BE2C (cell line): ENCODE measurements at regions not wholly inside any gene's neighbourhood (a gene's known extent, or its start where the extent isn't known, plus 50 kb on each side); places are given as distances from the start of the nearest gene placed in this dataset.

Source experiments
- DNase-seq: peaks from one replicate; pipeline ENCODE4 v3.0.0-alpha.2; 2020
- H3K27me3 ChIP-seq: fragments of 250-450 bp; sonication (Bioruptor Pico); 2 replicates; pipeline ENCODE4 v1.5.1; 2020; ENCODE audit warnings: mild to moderate bottlenecking
- H3K36me3 ChIP-seq: fragments of 250-450 bp; sonication (Bioruptor Pico); 2 replicates; pipeline ENCODE4 v1.5.1; 2020; ENCODE audit warnings: mild to moderate bottlenecking
- H3K4me1 ChIP-seq: fragments of 250-450 bp; sonication (Bioruptor Pico); 2 replicates; pipeline ENCODE4 v1.5.1; 2020
- H3K4me3 ChIP-seq: 2 replicates; pipeline ENCODE4 v1.5.1; 2011; ENCODE audit warnings: low read depth, low read length
- H3K9me3 ChIP-seq: fragments of 250-450 bp; sonication (Bioruptor Pico); 2 replicates; pipeline ENCODE4 v1.5.1; 2020
- CTCF ChIP-seq: IDR thresholded peaks from 2 replicates; pipeline ENCODE4 v1.5.1; 2012; ENCODE audit warnings: mild to moderate bottlenecking, low read depth, low read length

DNA sequence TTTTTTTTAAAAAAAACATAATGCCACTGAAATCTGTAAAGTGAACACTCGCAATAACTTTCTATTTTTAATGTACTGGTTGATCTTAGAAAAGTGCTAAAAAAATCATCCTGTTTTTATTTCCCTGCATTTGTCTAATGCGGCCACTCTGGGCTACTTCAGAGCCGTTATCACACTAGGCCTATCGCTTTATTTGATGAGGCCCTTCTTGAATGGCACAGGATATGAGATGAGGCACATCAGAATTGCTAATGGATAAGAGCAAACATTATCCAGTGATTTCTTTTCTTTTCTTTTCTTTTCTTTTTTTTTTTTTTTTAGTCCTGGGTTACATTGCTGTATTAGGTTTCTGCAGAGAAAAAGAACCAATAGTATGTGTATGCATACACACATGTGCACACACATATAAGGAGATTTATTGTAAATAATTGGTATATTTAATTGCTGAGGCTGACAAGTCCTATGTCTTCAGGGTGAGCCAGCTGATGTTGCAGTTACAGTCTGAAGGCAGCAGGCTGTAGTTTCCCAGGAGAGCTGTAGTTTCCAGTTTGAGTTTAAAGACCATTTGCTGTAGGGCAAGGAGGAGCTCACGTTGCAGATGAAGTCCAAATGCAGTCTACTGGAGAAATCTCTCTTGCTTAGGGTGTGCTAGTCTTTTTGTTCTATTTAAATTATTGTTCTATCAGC, 391.7 kb downstream of the MED10 start:
- Histone ChIP-seq H3K36me3 (no peaks in the 10 kb centered on the region), H3K27me3 (no peaks in the 10 kb centered on the region), H3K9me3 (no peaks in the 10 kb centered on the region), H3K4me1 (no peaks in the 10 kb centered on the region), H3K4me3 (no peak overlapping the region)
- DNase-seq, result no peak
- no peak for TF ChIP-seq CTCF

GRCh38 chr5:5985332-5985731, 393.0 kb downstream of the MED10 start:
- H3K27me3 ChIP-seq, result no peaks in the 10 kb centered on the region
- no peaks in the 10 kb centered on the region for H3K36me3 ChIP-seq
- no peaks in the 10 kb centered on the region for H3K4me1 ChIP-seq
- no peak for TF ChIP-seq CTCF
- no peak for DNase-seq
- H3K9me3 ChIP-seq, result no peaks in the 10 kb centered on the region
- no peak overlapping the region for H3K4me3 ChIP-seq

DNA sequence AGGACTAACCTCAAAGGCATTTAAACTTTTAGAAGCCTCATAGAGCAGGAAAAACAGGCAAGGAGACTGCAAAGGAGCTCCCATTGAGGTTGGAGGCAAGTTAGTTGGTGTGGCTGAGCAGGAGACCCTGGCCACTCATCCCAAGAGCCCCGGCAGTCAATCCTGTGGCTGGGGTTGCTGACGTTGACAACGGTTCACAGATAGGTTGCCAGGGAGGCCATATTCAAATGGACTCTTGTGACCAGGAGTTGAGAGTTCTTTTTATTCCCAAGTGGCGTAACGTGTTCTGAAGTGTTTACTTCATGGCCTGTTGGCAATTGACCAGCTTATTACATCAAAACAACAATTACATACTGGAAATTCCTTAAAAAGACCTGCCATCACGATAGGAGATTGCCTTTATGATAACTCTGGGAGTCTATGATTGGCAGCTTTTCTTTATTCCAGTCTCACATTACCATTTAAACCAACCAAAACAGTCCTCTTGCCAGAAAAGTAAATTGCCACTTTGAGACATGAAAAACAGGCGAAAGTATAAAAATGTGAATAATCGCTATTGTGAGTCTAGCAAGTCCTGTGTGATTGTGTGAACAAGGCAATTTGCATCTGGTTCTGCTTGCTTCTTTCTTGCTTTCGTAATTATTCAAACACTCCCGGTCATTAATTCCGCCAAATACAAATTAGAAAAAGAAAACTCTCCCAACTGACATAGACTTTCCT, 394.9 kb downstream of the MED10 start:
- Histone ChIP-seq H3K36me3 (no peaks in the 10 kb centered on the region), H3K4me1 (peaks cover 10% of the 10 kb centered on the region), H3K27me3 (no peaks in the 10 kb centered on the region), H3K9me3 (no peaks in the 10 kb centered on the region), H3K4me3 (no peak overlapping the region)
- DNase-seq, result no peak
- no peak for TF ChIP-seq CTCF

DNA sequence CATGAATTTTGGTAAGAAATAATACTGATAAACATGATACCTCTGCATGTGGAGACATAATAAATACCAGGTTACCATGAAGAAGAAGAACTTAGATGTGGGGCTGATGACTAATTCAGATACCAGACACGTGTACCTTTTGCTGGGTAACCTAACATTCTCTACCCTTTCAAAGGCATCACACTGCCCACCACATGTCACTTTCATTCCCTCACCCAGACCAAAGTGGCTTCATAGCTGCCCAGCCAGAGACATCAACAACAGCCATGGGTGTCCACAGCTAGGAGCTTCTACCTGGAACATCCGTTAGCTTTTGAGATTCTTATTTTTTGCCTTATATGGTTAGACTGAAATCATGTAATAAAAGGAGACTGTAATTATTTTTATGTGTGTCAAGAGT, 396.8 kb downstream of the MED10 start:
- no peak for DNase-seq
- no peak overlapping the region for H3K4me3 ChIP-seq
- no peaks in the 10 kb centered on the region for H3K36me3 ChIP-seq
- H3K27me3 ChIP-seq, result no peaks in the 10 kb centered on the region
- no peaks in the 10 kb centered on the region for H3K9me3 ChIP-seq
- H3K4me1 ChIP-seq, result peaks cover 10% of the 10 kb centered on the region
- TF ChIP-seq CTCF, result no peak

DNA sequence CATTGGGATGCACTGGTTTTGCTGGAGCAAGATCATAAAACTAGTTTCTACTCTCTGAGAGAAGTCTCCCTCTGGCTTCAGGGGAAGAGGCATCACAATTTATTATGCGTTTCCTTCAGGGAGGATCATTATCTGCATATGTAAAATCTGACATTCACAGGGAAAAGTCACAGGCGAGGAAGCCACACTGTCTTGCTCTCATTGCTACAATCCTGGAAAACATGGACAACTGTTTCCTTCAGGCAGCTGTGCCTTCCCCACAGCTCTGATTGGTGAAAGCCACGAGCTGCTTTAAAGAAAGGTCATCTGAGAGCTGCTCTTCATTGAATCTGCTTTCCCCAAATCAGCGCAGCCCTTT, 397.8 kb downstream of the MED10 start:
- TF ChIP-seq CTCF, result no peak
- peaks cover 10% of the 10 kb centered on the region for H3K4me1 ChIP-seq

More for the DNA sequence above, 397.8 kb downstream of the MED10 start:
- no peaks in the 10 kb centered on the region for H3K27me3 ChIP-seq
- no peak for DNase-seq
- no peak overlapping the region for H3K4me3 ChIP-seq
- H3K9me3 ChIP-seq, result no peaks in the 10 kb centered on the region
- H3K36me3 ChIP-seq, result no peaks in the 10 kb centered on the region
